ENCODE measurements at regions not wholly inside any gene's neighbourhood (a gene's known extent, or its start where the extent isn't known, plus 50 kb on each side); places are given as distances from the start of the nearest gene placed in this dataset.

- H3K27ac Mint-ChIP-seq: no peak overlapping the region
- Histone ChIP-seq H2AFZ (ENCODE audit: insufficient read depth, low read depth, low read length, poor library complexity, severe bottlenecking) (no peak overlapping the region), H3K4me1 (ENCODE audit: control insufficient read depth in 1 of 2, insufficient read depth in 2 of 2, low read length in 2 of 2) (no peaks in the 10 kb centered on the region), H3K9me3 (replicated peaks in 1 of 2; ENCODE audit: control insufficient read depth in 1 of 2, insufficient read depth in 1 of 2, low read length in 2 of 2) (no peaks in the 10 kb centered on the region), H4K20me1 (ENCODE audit: insufficient read depth, low read length) (no peaks in the 10 kb centered on the region), H3K36me3 (replicated peaks in 1 of 2; ENCODE audit: control insufficient read depth in 1 of 2, insufficient read depth in 2 of 2, low read length in 2 of 2) (no peaks in the 10 kb centered on the region), H3K27me3 (ENCODE audit: control insufficient read depth in 2 of 2, insufficient read depth in 2 of 2, low read length in 2 of 2) (no peaks in the 10 kb centered on the region), H3K4me2 (replicated peaks; ENCODE audit: extremely low read depth, low read length, poor library complexity, severe bottlenecking) (no peak overlapping the region), H3K27ac (ENCODE audit: low read depth in 1 of 2, low read length in 2 of 2) (no peak overlapping the region), H3K9ac (ENCODE audit: insufficient read depth, low read length, poor library complexity, severe bottlenecking) (no peak overlapping the region), H3K4me3 (replicated peaks in 1 of 3; ENCODE audit: low read depth in 2 of 3, low read length in 3 of 3) (no peak overlapping the region), H3K79me2 (ENCODE audit: insufficient read depth, low read length) (no peaks in the 10 kb centered on the region)
- no peak for DNase-seq
- H3K4me1 Mint-ChIP-seq: no peaks in the 10 kb centered on the region
- peaks cover 0 to 2% (median 0%) of the 10 kb centered on the region in 7 donors for H3K9me3 Mint-ChIP-seq
- TF ChIP-seq, protein P1, sequence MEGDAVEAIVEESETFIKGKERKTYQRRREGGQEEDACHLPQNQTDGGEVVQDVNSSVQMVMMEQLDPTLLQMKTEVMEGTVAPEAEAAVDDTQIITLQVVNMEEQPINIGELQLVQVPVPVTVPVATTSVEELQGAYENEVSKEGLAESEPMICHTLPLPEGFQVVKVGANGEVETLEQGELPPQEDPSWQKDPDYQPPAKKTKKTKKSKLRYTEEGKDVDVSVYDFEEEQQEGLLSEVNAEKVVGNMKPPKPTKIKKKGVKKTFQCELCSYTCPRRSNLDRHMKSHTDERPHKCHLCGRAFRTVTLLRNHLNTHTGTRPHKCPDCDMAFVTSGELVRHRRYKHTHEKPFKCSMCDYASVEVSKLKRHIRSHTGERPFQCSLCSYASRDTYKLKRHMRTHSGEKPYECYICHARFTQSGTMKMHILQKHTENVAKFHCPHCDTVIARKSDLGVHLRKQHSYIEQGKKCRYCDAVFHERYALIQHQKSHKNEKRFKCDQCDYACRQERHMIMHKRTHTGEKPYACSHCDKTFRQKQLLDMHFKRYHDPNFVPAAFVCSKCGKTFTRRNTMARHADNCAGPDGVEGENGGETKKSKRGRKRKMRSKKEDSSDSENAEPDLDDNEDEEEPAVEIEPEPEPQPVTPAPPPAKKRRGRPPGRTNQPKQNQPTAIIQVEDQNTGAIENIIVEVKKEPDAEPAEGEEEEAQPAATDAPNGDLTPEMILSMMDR (IDR thresholded peaks at IDR 0.05): no peak
- peaks cover 0 to 4% (median 2%) of the 10 kb centered on the region in 3 donors for H3K27me3 Mint-ChIP-seq (ENCODE audit: low read depth in 3 of 3)
- no peaks in the 10 kb centered on the region for H3K36me3 Mint-ChIP-seq
- H3K4me3 Mint-ChIP-seq: no peak overlapping the region
- intact Hi-C loops (cut with micrococcal nuclease): no loop called here
Observed at GRCh38 chr6:82437701-82438100, 74.1 kb downstream of the TPBG start.

GRCh38 chr6:82441047-82441855 is 77.6 kb downstream of the TPBG start:
- Histone ChIP-seq H2AFZ (ENCODE audit: insufficient read depth, low read depth, low read length, poor library complexity, severe bottlenecking) (no peak overlapping the region), H3K4me2 (replicated peaks; ENCODE audit: extremely low read depth, low read length, poor library complexity, severe bottlenecking) (no peak overlapping the region), H3K4me3 (replicated peaks in 1 of 3; ENCODE audit: low read depth in 2 of 3, low read length in 3 of 3) (no peak overlapping the region), H3K9me3 (replicated peaks in 1 of 2; ENCODE audit: control insufficient read depth in 1 of 2, insufficient read depth in 1 of 2, low read length in 2 of 2) (no peaks in the 10 kb centered on the region), H3K27me3 (ENCODE audit: control insufficient read depth in 2 of 2, insufficient read depth in 2 of 2, low read length in 2 of 2) (no peaks in the 10 kb centered on the region), H3K36me3 (replicated peaks in 1 of 2; ENCODE audit: control insufficient read depth in 1 of 2, insufficient read depth in 2 of 2, low read length in 2 of 2) (no peaks in the 10 kb centered on the region), H3K27ac (ENCODE audit: low read depth in 1 of 2, low read length in 2 of 2) (no peak overlapping the region), H3K9ac (ENCODE audit: insufficient read depth, low read length, poor library complexity, severe bottlenecking) (no peak overlapping the region), H3K79me2 (ENCODE audit: insufficient read depth, low read length) (no peaks in the 10 kb centered on the region), H4K20me1 (ENCODE audit: insufficient read depth, low read length) (no peaks in the 10 kb centered on the region), H3K4me1 (ENCODE audit: control insufficient read depth in 1 of 2, insufficient read depth in 2 of 2, low read length in 2 of 2) (no peaks in the 10 kb centered on the region)
- WGBS (ENCODE audit: insufficient coverage): no CpG with 5 or more reads among the region's 3 CpGs
- Mint-ChIP-seq H3K36me3 (no peaks in the 10 kb centered on the region), H3K4me3 (no peak overlapping the region), H3K9me3 (peaks cover 0 to 2% (median 0%) of the 10 kb centered on the region in 7 donors), H3K4me1 (no peaks in the 10 kb centered on the region), H3K27me3 (ENCODE audit: low read depth in 3 of 3) (peaks cover 0 to 4% (median 0%) of the 10 kb centered on the region in 3 donors), H3K27ac (no peak overlapping the region)
- intact Hi-C loops (cut with micrococcal nuclease): no loop called here
- no peak for DNase-seq
- TF ChIP-seq, protein P1 (IDR thresholded peaks at IDR 0.05): no peak
